Hippocampal formation (tissue), 2 donors: ENCODE measurements at regions not wholly inside any gene's neighbourhood (a gene's known extent, or its start where the extent isn't known, plus 50 kb on each side); places are given as distances from the start of the nearest gene placed in this dataset.

Source experiments
- DNase-seq, 2 donors: peaks; one replicate each; lab custom pipeline; 2025; lab: John Stamatoyannopoulos, UW

DNA sequence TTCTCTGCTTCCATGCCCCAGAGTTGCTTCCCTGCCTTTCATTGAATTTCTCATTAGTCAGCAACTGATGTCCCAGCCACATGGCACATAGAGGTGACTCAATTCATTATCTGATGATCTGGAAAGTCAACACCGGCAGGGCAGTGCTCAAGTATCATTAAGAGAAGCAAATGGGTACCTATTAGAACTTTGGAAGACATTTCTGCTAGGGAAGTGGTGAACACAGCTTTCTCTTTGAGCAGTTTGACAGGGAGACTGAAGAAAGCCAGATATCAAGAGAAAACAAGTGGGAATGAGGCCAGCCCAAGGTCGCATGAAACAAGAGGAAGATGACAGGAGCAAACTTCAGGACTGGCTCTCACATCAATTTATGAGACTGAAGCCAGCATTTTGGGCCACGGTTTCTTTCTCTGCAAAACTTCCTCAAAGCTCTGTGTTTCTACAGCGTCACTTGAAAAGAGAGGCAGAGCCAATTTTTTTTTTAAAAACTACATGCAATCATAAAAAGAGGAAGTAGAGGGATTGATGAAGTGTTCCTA is 108.3 kb upstream of the RPS6KA3 start:
- DNase-seq = no peak

DNA sequence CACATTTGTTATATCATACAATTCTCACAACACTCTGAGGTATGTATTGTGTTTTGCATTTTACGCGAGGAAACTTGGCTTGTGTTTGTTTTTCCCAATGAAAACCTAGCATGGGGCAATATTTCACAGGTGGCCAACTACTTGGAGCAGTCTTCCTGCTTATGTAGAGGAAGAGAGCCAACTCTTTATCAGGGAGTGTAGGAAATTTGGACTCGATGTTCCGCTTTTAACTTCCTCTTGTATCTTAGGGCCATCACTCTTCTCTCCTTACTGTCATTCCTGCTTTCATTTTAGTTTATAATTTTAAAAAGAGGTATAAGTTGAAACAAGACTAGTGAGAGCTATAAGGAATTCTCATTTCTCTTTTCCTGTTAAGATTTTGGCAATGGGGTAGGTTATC is 107.7 kb upstream of the RPS6KA3 start:
- peak in 1 of 2 donors; percentile 5 for DNase-seq

DNA sequence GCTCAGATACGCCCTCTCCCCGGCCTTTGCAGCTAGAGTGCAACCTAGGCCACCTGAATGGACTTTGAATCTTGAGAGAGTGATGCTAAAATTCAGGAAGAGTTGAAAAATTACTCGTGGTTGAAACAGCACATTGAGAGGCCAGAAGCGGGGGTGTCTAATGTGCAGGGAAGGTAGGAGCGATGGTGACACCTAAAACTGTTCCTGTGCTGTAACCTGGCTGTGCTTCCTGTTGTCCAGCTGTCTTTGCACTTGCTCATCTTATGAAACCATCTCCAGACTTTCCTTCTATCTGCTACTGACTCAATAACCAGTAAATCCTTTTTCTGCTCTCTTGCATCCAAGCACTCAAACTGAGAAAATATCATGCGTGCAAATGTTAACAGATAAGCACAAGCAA is 106.4 kb upstream of the RPS6KA3 start:
- DNase-seq = no peak

DNA sequence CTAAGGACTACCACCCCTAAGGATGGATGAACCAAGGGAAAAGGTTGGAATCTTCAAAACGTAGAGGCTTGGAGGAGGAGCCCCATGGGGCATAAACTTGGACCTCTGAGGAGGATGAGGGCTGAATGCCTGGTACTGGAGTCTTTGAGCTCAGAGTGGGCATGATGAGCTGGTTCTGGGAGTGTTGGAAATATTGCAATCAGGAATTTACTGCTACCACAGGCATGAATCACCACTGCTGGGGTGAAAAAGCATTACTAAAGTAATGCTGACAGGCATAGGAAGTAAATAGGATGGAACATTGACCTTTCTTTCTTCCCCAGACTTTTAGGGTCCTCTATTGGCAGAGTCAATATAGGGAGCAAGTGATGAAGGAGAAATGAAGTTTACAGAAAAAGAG is 105.8 kb upstream of the RPS6KA3 start:
- DNase-seq = no peak

DNA sequence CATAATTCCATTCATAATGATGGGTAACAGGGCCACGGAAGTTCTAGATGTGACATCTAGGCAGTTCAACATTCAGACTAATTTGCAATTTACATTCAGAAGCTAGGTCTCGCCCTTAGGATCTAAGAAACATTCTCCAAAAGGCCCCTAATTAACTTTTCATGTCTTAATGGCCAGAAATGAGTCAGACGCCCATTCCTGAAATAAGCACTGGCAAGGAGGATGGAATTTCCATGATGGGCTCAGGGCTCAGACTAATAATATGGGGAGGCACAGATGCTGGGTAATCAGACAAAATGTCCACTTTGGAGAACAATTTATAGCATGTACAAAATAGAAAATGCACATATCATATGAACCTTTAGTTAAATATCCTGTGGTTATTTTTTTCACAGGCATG is 102.8 kb upstream of the RPS6KA3 start:
- DNase-seq = no peak

DNA sequence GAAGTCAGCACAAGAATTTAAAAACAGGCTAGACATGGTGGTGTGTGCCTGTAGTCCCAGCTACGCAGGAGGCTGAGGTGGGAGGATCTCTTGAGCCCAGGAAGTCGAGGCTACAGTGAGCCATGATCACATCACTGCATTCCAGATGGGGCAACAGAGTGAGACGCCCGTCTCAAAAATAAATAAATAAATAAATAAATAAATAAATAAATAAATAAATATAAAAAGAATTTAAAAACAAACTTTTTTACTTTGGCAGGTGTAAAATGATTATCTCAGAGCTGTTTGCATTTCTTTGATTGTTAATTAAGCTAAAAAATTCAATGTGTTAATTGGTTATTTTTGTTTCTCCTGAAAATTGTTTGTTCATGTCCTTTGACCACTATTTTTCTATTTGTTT is 97.5 kb upstream of the RPS6KA3 start:
- DNase-seq = no peak

DNA sequence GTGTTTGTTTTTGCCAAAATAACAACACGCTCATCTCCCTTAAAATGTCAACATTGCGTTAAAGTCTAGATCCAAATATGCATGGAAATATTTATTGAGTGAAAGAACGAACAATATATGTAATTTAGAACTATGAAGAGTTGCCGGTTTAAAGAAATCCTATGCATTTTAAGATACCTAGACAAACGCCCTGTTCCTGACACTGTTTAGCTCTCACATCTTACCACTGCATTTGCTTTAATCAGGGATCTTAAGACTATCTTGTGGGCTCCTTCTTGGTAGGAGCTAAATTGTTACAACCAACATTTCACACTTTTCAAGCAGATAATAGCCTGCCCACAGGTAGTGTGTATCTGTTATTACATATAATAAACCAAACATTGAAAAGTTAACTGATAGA is 96.6 kb upstream of the RPS6KA3 start:
- no peak for DNase-seq

DNA sequence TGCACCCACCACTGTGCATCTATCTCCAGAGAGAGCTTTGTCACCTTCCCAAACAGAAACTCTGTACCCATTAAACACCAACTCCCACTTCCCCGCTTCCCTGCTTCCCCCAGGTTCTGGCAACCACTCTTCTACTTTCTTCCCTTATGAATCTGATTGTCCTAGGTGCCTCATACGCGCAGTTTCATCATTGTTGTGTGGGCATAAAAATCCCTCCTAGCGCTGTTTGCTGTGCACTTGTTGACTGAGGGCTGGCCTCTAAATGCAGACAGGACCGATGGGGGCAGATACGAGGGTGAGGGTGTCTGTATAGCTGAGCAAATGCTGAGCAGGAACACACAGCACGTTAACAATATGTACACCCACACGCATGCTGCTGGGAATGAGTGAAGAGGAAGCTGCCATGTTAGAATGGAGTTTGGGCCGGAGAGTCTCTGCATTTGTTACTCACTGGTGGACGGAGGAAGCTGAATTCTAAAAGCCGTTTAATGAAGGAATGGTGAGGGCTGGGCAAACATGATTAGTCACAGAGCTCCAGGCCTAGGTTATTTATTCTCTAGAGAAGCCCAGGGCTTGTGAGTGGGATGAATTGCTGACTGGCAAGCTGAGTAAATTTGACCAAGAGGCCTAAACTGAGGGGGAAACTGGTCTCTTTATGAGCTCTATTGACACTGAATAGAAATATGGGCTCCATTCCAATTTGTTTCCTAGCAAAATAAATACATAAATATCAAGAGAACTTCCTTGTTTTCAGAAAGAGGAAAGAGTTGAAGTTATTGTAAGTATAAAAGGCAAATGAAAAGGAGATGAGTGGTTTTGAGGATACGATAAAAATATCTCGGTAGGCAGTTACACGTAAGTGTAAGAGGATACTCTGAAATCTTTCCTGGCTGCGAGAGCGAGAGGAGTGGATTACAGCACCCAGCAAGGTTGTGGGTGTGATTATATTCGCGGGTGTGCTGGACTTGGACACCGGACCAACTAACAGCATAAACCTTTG is 95.9 kb upstream of the RPS6KA3 start:
- DNase-seq = no peak

DNA sequence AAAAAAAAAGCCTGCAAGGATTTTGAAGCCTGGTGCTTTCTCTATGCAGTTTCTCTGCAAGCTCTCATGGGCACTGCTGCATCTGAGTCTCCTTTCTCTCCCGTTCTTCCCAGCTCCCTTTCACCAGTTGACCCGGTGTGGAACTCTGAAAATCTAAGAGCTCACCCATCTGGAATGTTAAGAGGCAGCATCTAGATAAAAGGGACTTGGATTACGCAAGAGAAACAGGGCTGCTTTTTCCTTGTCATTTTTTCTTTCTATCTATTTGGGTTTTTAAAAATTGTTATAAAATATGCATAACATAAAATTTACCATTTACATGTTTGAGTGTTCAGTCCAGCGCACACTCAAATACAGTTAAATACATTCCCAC is 95.2 kb upstream of the RPS6KA3 start:
- no peak for DNase-seq

DNA sequence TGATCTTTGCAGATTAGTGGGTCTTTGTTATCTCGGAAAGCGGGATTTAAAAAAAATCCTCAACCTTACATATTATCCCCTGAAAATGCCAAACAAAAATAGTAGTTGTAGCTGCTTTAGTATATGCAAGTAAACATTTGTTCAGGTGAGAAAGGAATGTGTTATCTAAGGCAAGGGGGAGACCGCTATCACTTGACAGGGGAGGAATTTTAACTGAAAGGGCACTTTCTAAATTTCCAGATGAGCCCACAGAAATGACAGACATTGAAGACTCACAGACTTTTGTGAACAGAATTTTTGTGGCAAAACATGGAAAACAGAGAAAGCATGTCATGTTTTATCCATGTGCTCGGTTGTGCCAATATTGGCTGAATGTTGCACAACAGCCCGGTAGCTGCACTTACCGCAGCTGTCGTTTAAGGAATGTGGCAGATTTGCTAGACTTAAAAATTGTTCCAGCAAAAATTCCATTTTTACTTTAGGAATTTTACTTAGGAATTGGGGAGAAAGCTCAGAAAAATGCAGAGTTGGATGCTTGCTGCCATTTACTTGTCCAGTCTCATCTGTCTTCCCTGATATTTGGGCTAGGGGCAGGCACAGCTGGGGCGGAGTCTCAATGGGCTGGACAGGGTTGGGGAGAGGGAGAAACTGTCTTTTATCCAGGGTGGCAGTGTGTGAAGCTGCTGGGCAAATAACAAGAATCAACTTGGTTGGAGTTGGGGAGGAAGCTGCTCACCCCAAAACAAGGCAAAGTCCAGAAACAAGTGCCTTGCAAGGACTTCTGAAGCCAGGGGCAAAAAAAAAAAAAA is 94.6 kb upstream of the RPS6KA3 start:
- DNase-seq = no peak

DNA sequence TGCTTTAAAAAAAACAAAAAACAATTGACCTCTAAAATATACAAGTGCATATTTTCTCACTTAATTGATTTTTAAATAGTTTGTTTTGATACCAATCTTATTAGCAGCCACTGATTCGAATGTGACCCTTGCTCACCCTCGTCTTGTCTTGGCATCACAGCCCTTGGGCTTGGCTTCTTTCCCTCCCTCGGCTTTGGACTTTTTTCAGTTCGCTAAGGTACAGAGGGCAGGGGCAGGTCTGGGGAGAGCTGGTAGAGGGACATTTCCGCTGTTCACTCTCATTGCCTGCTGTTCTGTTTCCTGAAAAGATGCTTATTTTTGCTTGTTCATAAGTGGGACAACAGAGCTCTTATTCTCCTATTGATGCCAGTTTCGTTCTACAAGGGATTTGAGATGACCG is 88.5 kb upstream of the RPS6KA3 start:
- DNase-seq = no peak

DNA sequence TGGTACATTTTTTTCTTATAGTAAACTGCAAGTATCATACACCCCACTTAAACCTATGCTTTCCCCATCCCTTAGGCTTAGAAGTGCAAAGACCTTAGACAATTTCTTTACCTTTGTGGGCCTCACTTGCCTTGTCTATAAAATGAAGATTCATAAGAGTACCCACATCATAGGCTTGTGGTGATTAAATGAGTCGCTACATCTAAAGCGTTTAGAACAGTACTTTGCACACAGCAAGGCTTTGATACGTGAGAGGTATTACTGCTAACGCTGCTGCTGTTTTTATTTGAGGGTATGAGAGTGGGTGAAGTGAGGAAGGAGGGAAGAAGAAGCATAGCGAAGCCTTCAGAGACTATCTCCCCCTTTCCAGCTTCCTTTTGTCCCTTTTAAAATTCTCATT is 87.8 kb upstream of the RPS6KA3 start:
- no peak for DNase-seq

DNA sequence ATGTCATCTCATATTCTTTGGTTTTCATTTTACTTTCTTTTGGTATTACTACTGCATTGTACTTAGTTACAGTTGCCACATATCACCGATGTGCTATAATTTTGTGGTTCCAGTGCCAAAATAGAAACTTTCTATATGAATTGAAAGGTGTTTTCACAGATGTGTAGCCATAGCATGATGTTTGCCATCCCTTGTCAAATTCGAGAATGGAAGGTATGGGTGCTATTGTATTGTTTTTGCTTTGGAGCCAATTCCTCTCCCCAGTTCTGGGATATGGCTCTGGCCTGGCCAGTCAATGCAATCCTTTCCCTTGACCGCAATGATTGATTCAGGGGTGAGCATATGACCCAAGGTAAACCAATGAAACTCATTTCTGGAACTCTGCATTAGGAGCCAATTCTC is 86.2 kb upstream of the RPS6KA3 start:
- no peak for DNase-seq

DNA sequence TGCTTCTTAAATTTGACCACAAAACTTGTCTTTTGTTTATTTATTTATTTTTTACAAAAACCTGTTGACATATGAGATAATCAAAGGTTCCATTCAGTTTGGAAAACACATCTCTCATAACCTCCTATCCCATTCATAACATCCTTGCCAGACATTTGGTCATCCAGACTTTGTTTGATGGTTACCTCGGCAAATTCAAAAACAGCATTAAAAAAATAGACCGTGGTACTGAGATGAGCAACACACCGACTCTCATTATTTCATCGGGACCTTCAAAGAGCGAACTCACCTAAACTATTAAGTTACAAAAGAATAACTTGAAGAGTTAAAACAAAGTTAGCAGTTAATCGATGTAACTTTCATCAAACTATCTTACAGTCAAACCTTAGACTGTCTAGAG is 85.8 kb upstream of the RPS6KA3 start:
- DNase-seq = no peak

DNA sequence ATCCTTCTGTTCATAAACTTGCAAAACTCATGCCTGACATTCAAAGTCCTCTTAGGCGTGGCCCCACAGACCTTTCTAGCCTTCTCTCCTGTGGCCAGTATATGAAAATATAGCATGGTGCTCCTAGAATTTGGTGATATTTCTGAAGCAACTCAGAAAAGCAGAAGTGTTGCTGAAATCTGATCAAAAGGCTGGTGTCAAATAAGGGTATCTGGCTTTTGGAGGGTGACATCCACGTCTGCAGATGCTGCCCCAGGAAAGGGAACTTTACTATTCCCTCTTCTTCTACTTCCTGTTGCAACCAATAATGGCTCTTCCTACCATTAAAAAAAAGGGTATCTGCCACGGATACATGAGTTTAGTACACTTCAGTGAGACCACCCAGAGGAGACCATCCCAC is 83.9 kb upstream of the RPS6KA3 start:
- DNase-seq = no peak

DNA sequence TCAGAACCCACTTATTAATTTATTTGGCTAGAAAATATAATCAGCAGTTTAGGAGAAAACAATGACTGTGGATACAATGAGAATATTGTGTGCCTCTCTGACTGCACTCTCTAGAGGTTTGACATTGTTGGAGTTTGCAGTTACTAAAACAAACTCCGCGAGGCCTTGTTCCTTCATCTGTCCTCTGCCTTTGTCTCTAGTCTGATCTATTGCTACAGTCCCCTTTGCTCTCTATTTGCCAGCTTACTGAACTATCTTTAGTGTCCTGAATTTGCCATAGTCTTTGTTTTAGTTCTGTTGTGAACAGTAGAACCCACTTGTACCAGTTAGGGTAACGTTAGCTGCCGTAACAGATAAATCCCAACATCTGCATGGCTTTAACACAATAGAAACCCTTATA is 81.4 kb upstream of the RPS6KA3 start:
- DNase-seq = no peak

DNA sequence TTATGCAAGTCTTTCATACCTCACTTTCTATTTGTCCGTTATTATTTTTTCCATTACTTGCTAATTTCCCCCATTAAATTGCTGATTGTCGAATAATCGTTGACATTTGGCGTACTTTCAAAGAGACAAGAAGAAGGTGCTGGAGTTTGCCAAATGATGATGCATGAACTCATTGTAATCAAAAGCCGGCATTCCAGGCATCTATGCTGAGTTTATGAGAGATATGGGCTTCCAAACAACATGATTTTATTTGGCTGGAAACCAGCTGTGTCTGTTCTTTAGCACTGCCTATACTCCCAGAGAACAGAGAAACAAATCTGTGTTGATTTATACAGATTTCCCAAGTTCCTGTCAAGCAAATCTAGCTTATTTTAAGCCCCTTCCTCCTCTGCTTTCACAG is 80.8 kb upstream of the RPS6KA3 start:
- no peak for DNase-seq

DNA sequence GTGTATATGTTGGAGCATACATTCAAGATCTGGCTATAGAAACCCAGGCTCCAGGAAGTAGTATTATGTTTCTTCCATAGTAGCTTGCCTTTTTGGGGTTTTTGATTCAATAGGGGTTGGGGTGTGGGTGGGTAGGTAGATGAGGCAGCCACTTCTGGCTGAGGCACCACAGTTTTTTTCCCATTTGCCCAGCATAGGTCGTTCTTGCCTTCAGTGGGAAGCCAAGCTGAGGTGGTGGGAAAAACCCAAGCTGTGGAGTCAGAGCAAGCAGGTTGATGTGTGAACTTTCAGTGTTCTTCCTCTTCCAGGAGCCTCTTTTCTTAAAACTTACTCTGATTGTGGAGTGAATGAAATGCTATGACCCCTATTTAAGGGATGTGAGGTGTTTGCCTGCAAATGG is 67.0 kb upstream of the RPS6KA3 start:
- DNase-seq = no peak

DNA sequence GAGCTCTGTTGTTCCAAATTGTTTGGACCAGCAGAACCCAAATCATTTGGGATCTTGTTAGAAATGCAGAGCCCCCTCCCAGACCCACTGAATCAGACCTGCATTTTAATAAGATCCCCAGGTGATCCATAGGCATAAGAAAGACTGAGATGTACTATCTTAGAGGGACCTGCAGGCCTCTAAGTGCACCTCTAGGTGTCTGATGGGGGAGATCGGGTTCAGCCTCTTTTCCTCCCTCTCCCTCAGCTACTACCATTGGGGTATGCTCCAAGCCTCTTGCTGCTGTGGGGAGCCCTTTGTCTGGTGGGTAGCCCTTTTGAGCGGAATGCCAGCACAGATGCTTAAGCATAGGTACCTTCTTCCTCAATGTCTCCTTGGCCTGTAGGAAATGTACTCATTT is 63.8 kb upstream of the RPS6KA3 start:
- DNase-seq = no peak

DNA sequence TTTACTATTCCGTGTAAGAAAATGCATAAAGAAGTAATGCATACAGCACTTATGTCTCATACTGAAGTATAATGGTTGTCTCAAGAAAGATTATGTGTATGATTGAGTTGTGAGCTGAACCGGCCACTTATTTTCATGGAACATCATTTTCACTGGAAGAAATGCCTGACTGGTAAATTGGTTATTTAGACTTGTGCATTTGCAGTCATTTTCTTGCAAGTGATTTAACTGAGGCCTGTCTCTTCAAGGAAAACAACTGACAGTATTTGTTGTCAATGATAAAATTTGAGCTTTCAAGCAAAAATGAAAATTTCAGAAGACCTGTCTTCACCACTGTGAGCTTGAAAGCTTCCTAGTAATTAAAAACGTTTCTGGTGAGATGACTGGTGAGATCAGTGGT is 62.7 kb upstream of the RPS6KA3 start:
- no peak for DNase-seq

DNA sequence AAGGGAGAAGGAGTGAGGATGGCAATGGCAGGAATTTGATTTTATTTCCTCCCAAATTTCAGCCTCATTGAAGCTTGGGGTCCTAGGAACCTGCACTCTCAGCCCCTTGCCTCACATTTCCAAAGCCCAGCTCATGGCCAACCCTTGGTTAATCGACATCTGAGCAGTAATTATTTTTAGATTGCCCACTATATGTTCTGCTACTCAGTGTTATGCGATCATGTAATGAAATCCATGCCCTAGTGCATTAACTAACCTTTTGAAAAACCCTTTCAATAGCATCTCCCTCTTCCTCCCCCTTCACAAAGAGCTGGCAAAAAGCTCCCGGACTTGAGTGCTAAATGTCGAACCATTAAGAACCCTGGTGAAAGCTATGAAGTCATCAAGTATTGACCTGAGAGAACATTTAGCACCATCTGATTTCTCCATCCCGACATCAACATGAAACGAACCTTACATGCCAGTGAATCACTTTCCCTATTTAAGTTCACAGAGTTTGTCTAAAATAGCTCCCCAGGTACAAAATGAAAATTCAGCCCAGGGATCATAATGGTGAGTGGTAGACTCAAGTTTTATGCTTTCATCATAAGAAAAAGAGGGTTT is 59.2 kb upstream of the RPS6KA3 start:
- DNase-seq = no peak

DNA sequence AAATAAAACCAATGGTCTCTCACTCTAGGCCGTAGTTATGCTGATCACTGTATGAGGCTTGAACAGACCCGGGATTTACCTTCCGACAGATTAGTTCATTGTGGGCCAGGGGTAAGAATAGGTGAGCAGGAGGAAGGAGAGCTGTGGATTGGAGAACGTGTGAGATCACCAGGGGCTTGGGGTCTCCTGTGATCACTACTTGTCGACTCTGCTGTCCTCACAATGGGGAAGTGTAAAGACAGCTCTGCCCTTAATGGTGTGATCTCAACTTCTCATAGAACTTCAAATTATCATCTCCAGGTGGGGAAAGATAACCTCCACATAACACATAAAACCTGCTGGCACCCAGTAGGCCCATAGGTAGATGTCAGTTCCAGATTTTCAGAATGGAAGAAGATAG is 56.2 kb upstream of the RPS6KA3 start:
- no peak for DNase-seq
